GM19035 (cell line): ENCODE measurements at regions not wholly inside any gene's neighbourhood (a gene's known extent, or its start where the extent isn't known, plus 50 kb on each side); places are given as distances from the start of the nearest gene placed in this dataset.
A peak's percentile ranks its signal among the peaks of the same experiment; 100 is the strongest.
"Not testable (repeated sequence)": the region's sequence is repeated elsewhere in the genome, so short reads cannot be mapped to it uniquely, and the experiment has no call there.

Experiments used
- ATAC-seq: cut with Tn5 transposase; IDR thresholded peaks from one replicate; pipeline ENCODE4 v1.9.1; 2021; ENCODE audit not compliant: unreplicated experiment

GRCh38 chr9:110081395-110081794 lies 126.6 kb downstream of the C9orf152 start:
- no peak for ATAC-seq

GRCh38 chr9:110083866-110084265 lies 124.1 kb downstream of the C9orf152 start:
- no peak for ATAC-seq

GRCh38 chr9:110086537-110086936 lies 121.4 kb downstream of the C9orf152 start:
- ATAC-seq, result no peak

- no peak for ATAC-seq
These were observed 120.4 kb downstream of the C9orf152 start for GRCh38 chr9:110087605-110088004.

- ATAC-seq, result no peak
These were observed 119.9 kb downstream of the C9orf152 start for GRCh38 chr9:110088099-110088498.

GRCh38 chr9:110089681-110090370 lies 118.1 kb downstream of the C9orf152 start:
- ATAC-seq, result no peak

- ATAC-seq, result no peak
These were observed 115.2 kb downstream of the C9orf152 start for GRCh38 chr9:110092792-110093191.

- ATAC-seq, result no peak
These were observed 114.5 kb downstream of the C9orf152 start for GRCh38 chr9:110093417-110093816.

GRCh38 chr9:110093871-110094270 lies 114.1 kb downstream of the C9orf152 start:
- ATAC-seq, result no peak

GRCh38 chr9:110095161-110095595 lies 112.8 kb downstream of the C9orf152 start:
- no peak for ATAC-seq

GRCh38 chr9:110095776-110096175 lies 112.2 kb downstream of the C9orf152 start:
- no peak for ATAC-seq

- ATAC-seq, result not testable (repeated sequence)
These were observed 111.3 kb downstream of the C9orf152 start for GRCh38 chr9:110096674-110097073.

- no peak for ATAC-seq
These were observed 108.5 kb downstream of the C9orf152 start for GRCh38 chr9:110099236-110100095.

GRCh38 chr9:110101531-110102161 lies 106.3 kb downstream of the C9orf152 start:
- peak; percentile 90 for ATAC-seq

- ATAC-seq, result no peak
These were observed 104.7 kb downstream of the C9orf152 start for GRCh38 chr9:110103257-110103656.

- no peak for ATAC-seq
These were observed 103.6 kb downstream of the C9orf152 start for GRCh38 chr9:110104261-110104809.

GRCh38 chr9:110105107-110105506 lies 102.9 kb downstream of the C9orf152 start:
- ATAC-seq, result no peak

GRCh38 chr9:110106661-110107060 lies 101.3 kb downstream of the C9orf152 start:
- no peak for ATAC-seq

- no peak for ATAC-seq
These were observed 98.4 kb downstream of the C9orf152 start for GRCh38 chr9:110109333-110110092.

GRCh38 chr9:110110154-110110553 lies 97.8 kb downstream of the C9orf152 start:
- peak; percentile 76 for ATAC-seq

- ATAC-seq, result no peak
These were observed 96.1 kb downstream of the C9orf152 start for GRCh38 chr9:110111868-110112267.
